ENCODE measurements at regions not wholly inside any gene's neighbourhood (a gene's known extent, or its start where the extent isn't known, plus 50 kb on each side); places are given as distances from the start of the nearest gene placed in this dataset.

DNA sequence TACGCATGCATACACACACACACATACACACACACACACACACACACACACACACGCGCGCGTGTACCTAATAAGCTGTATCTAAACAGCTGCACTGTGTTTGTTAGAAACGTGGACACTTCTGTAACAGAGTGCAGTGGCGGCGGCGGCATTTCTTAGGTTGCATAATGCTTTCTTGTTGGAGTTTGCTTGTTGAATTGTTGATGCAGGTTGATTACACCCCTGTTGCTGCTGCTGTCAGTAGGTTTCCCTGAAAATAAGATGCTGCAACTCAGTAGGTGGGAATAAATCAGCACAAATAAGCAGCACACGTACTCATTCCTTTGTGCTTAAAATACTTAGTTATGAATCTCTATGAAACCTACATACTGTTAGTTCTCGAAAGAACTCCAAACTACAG, 479.2 kb downstream of the LIG4 start:
- DNase-seq: no peak

DNA sequence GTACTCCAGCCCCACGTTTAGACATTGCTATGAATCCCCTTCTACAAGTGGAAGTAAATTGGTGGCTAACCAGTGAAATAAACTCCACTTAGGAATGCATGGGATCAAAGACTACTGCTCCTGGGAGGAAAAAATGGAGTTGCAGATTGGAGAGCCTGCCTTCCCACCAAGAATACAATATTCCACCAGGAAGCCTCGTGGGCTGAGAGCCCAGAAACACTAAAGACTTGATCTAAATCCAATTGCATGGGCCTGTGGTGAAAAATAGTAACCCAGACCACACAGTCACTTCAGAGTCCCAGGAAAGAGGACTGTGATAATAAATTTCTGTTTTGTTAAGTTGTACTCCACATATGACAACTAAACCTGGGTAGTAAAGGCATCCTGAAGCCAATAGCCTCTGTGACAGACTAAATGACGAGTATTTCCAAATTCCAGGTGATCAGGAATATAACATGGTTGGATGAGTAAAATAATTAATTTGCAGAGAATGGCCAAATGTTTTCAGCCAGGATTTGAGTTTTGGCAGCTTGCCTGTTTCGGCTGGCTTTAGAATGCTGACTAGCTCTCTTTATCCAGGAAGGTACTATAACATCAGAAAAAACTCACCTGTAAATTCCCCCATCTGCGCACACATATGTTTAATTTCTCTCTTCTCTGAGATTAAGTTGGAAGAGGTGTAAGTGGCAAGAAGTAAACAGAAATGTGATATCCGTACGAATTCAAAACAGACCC, 480.3 kb downstream of the LIG4 start:
- DNase-seq: no peak

DNA sequence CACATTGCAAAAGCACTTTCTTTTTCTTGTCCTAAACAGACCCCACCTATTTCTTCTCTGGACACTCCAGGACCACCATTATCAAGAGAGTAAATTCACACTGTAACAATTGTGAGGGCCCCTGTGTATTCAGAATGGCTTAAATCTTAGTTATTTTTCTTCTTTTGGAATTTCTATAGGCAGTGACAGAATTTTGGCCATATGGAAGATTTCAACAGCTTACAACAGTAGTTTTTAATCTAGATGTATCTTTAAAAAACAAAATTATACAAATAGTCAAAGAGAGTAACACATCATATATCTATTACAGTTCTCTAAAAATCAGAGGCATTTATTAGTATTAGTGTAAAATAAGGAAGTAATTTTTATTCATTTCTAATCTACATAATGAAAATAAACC, 482.1 kb downstream of the LIG4 start:
- DNase-seq: no peak

DNA sequence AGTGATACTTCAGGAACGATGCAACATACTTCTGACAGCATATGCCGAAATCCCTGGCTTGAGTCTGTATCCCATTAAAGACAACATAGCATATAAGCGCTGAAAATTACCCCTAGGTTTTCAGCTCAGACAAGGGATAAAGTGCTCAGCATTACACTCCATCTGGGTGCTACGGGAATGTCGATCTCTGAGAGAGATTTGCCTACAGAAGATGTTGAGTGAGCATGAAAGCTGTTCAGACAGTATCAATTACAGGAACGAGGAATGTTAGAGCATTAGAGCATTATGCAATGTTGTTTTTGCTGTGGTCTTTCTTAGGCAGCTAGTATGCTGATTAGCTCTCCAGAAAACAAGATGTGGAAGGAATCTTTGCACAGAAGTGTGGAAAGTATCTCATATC, 484.5 kb downstream of the LIG4 start:
- no peak for DNase-seq

DNA sequence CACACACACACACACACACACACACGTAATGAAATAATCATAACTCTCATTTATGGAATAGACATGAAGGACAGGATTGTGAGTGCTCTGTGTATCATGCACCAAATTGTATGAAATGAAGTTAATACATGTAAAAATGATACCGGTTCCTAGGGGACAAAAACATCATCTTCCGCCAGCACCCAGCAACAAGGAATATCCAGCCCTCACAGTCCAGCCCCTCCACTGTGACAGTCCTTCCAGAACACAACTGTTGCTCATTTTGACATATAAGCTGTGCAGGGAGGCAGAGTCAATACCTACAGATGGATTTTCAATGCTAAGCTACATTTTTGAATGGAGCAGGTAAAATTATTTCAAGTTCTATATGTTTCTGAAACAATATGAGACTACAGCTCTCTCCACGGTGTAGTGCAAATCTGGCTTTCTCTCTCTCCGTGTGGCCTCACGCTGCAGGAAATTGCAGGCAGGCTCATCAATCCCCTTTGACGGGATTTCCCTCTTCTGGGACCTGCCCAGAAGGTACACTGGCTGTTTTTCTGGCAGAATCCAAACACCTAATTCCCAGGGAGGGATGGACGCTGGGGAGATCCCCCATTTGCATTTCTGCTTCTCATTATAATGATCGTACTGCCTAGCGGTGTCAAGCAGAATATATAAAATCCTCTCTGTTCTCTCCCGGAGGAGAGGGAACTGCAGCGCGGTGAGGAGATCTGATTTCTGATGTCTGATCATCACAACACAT, 494.0 kb downstream of the LIG4 start:
- DNase-seq: no peak

DNA sequence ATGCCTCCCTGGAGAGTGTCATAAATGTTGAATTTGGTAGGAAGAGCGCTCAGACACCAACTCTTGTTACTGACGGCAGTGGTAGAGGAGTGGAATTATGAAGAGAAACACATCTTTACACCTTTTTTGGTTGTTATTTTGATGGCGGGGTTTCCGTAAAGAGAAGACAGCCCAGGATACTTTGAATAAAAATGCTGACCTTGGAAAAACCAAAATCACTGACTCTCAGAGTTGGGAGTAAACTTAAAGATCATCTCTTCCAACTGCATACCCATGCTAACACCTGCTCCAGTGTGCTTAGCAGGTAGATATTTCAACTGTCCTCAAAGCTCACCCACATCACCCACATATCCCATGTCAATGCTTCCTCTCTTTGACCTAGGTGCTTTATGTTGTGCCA, 498.6 kb downstream of the LIG4 start:
- DNase-seq: no peak

DNA sequence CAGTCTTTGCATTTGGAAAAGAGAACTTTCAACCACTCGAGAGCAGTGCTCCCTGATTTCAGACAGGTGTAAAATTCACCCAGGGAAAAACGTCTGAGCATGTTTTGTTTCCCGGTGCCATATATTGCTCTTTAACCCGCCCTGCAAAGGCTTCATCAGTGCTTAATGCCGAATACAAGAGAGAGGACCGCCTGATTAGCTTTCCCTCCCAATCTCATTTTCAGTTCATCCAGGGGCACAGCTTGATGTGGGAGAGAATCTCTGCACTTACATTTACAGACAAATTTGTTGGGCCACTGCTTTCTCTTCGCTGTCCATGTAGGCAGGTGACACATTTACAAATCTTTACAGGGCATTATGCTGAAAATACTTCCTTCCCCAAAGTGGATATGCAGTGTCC, 499.1 kb downstream of the LIG4 start:
- no peak for DNase-seq

DNA sequence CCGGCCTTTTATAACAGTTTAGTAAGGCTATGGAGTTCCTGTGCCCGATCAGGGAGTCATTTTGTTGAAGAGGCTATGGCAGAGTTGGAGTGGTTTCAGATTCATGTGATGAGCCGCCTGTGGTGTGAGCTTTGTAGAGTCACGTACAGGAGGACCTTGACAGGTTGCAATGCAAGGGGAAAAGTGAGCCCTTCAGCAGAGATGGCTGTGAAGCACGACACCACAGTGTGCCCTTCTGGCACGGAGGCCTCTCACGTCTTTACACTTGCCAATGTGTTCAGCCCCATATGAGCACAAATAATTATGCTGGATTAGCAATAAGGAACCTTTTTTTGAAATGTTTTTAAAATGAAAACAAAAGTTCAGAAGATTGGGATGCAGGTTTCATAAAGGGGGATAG, 499.8 kb downstream of the LIG4 start:
- no peak for DNase-seq

DNA sequence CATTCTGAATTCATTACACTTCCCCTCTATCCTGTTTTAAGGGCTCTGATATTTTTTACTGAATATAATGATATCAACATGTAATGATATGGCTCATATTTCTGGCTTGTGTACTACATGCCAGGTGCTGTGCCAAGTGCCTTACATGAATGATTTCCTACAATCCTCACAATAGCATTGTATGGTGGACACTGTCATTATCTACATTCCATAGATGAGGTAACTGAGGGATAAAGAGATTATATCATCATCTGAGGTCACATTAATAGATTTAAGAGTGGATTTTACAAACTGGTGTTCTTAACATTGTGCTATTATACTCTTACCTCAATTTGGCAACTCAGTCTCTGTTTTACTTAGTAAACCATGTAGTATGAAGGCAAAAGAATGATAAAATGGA, 502.0 kb downstream of the LIG4 start:
- DNase-seq: no peak

DNA sequence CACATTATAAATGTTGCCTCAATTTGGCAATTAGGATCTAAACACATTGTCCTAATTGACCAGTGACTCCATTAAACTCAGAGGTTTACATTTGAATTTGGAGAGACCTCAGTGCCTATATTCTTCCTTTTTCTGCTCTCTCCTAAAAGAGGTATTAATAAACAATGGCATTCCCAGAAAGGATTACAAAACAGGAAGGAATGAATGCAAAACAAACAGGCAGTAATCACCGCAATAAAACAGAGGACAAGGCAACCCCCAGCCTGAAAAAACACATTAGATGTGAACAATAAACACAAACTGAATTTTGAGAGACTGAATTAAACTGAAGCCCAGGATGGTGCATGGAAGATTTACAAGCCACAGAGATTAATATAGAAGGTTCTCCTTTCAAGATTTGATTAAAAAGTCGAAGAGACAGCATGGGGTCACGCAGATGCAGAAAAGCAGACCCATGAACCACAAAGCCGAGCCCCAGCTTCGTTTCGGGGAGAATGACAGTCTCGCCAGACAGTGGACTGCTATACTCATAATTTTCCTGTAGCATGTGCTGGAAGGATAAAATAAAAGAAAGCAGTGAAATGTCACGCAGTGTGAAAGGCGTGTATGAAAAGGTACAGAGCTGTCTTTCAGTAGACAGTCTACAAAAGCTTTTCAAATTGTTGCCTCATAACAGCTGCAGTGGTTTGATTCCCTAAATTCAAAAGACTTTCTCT, 503.0 kb downstream of the LIG4 start:
- no peak for DNase-seq

DNA sequence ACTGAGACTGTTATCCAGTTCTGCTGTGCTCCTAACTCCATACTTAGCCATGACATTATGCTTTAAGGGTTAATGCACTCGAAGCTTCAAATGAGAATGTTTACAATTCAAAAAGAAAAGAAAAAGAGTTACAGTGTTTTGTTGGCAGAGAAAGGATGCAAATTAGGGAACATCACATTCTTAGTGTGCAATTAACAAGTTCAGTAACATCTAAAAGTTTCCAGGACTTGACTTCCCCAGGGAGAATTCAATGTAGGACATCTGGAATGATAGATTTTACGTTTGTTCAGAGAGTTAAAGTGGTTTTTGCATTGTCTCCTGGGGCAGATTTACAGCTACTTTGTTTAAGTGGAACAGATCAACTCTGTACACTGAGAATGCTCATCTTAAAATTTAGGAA, 525.2 kb downstream of the LIG4 start:
- no peak for DNase-seq

DNA sequence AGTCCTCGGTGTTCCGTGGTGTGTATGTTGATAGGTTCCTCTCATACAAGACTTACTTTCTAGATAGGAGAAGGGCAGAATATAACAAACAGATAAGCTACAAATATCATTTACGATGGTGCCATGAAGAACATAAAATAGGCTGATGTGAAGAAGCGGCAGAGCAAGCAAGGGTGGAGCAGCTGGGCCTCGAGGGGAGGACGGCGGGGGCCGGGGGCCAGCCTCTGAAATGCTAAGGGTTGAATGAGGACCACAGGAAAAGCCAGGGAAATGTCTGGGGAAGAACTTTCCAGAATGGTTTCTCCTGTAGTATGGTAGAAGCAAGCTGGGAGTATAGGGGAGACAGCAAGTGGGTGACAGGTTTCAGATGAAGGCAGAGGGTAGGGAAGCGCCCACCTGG, 529.5 kb downstream of the LIG4 start:
- no peak for DNase-seq

DNA sequence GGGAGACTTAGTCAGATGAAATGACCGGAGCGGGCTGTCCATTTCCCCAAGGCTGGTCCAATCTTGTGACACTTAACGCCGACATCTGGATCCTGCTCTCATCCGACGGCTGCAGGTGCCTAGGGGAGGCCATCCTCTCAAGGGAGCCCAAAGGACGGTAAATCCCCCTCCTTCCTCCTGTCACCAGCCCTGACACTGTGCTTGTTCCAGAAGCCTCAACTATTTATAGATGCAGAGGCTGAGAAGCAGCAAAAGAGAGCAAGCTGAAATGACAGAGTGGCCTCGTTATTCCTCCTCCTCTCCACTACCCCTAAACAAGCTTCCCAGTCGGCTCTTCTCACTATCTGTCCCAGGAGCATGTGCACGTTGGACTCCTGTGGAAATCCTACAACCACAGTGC, 533.7 kb downstream of the LIG4 start:
- no peak for DNase-seq

DNA sequence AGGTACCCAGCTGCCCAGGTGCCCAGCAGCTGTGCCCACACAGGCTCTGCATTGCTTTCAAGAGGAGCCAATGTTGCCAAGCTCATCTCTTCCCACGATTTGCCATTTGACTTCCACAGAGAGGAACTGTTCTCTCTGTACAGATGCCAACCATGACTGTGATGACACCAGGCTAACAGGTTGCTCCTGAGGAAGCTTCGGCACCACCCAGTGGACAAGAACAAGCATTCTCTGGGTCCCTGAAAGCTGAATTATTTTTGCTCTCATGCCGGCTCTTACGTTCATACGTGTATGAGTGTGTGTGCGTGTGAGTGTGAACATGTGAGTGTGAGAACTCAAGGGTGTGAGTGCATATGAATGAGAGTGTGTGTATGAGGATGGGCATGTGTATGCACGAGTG, 535.2 kb downstream of the LIG4 start:
- peak; percentile 45 for DNase-seq

DNA sequence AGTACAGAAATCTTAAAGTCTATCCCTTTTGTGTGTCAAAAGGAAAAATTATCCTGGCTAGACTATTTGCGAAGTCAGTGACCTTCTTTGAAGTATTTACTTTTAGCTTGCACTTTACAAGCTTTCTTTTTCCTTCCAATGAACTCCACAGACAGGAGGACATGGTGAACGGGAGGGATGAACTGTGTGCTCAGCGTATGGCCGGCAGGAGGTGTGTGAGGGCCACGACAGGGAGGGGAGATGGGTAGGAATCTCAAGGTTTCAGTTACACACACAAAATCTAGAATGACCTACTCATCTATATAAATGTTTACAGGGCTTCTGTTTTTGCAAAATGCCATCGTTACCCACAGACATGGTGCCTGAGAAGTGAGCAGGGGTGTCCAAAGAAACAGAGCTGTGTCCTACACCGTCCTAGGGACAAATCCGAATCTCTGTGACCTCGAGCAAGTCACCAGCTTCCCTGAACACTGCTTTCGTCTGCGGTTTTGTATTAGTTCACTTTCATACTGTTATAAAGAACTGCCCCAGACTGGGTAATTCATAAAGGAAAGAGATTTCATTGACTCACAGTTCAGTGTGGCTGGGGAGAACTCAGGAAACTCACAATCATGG, 537.2 kb downstream of the LIG4 start:
- peak; percentile 61 for DNase-seq

DNA sequence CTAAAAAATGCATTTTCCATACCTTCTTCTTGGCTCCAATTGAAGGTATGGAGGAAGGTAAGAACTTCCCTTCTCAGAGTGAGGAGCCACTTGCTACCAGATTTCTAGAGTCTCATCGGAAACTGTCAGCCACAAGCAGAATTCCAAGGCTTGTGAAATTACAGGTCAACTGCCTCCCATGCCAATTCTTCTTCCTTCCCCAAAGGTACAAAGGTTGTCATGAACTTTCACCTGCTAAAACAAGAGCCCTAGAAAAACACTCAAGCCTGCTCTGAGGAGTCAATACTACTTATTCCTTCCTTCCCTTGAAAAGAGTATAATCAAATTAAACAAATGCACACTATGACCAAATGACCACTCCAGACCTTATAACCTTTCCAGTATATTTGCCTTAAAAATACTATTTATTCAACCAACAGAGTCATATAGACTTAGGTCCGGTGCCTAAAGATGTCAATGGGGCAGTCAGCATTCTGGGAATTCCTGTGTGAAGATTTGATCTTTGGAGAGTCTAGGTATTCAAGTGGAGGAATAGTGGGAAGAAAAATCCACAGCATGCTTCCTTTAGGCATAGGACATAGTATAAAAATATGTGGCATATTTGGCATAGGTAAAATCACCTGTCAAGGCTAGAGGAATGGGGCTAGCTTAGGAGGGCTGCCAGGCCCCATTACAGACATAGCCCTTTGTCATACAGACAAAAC, 539.3 kb downstream of the LIG4 start:
- no peak for DNase-seq

DNA sequence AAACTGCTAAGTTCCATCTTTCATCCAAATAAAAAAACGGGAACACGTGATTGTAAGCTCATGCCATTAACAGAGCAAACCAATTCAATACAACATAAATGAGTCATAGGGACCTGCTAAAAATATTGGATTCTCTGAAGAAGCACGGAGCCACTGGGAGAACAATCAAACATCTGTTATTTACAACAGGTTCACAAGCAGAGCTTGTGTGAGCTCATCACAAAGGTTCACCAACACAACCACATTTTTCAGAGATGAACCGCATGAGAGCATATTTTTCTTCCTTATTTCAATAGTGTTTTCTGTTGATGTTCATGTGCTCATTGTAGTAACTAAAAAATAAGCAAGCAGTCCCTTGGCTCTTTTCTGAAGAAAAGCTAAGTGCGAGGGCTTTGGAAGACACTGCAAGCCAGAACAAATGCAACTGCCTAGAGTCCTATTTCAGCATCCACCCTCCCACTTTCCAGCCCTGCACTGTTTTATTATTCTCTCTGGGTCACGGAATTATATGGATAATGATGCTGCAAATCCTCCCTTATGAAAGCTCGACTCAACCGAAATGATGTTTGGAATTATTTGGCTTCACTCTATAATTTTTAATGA, 545.8 kb downstream of the LIG4 start:
- DNase-seq: peak; percentile 64

DNA sequence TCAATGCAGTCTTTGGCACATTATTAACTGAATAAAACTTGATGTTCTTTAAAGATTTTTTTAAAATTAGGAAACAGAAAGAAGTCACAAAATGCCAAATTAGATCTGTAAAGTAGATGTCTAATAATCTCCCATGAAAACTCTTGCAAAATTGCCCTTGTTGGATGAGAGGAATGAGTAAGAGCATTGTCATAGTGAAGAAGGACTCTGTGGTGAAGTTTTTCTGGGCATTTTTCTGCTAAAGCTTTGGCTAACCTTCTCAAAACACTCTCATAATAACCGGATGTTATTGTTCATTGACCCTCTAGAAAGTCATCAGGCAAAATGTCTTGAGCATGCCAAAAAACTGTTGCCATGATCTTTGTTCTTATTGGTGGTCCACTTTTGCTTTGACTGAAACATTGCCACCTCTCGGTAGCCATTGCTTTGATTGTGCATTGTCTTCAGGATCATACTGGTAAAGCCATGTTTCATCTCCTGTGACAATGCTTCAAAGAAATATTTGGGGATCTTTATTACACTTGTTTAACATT, 549.3 kb downstream of the LIG4 start:
- peak; percentile 73 for DNase-seq

DNA sequence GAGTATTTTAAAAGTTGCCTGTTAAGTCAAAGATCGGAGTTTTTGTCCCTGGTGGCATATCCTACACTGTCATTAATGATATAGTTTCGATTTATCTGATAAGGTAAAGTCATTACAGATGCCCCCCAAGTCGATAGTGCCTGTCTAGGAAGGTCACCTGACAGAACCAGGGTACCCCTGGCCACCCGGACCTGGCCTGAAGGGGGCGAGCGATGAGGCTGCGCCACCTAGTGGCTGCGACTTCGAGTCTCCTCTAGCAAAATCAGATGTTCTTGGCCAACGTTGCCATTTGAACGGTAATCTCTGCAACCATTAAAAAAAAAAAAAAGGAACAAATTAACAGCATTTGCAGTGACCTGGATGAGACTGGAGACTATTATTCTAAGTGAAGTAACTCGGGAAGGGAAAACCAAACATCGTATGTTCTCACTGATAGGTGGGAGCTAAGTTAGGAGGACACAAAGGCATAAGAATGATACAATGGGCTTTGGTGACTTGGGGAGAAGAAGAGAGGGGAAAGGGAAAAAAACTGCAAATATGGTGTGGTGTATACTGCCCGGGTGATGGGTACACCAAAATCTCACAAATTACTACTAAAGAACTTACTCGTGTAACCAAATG, 565.1 kb downstream of the LIG4 start:
- peak; percentile 56 for DNase-seq

DNA sequence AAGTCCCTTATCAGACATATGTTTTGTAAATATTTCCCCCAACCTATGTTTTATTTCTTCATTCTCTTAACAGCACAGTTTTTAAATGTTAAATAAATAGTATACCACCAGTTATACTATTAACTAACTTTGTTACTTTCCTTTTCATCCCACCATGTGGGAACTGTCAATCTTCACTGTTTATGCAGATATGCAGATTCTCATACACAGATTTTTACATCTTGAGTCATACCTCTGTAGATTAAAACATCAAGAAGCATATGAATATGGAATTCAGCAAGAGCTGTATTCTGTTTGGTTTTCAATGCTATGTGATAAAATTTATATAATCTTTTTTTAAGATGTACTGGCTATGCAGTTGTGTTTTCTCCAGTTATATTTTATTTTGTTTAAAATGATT, 566.3 kb downstream of the LIG4 start:
- peak; percentile 67 for DNase-seq

DNA sequence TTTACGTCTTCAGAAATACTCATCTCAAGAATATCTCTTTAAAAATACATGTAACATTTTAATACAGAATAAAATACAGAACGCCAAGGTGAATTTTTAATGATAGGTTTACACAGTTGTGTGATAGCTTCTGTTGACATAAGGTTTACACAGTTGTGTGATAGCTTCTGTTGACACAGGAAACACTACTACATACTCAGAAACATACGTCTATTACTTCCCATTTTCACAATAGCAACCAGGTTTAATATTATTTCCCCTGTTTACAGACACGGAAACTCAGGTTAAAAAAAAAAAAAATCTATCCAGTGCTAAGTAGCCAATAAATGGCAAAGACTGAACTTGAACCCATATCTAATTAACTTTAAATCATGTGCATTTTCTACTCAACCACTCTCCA, 571.2 kb downstream of the LIG4 start:
- no peak for DNase-seq

DNA sequence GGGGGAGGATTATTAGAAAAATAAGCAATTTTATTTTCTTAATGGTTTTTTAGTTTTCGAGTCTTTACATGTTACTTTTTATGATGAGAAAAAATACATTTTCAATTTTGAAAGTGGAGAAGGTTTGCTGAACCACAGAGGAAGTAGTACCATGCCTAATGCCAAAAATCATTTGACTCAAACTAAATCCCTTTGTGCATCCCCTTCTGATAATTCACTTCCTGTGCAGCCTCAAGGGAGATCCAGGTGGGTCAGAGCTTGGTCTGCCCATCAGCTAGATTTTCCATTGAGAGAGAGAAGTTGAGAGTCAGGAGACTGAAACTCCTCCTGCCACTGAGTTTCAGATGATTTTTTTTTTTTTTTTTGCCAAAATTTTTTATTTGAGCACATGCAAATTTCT, 571.7 kb downstream of the LIG4 start:
- no peak for DNase-seq
